HCT116 (cell line): ENCODE measurements at regions not wholly inside any gene's neighbourhood (a gene's known extent, or its start where the extent isn't known, plus 50 kb on each side); places are given as distances from the start of the nearest gene placed in this dataset.

Experiments
- ATAC-seq: fragments of 200-7000 bp; cut with Tn5 transposase; 2 replicates; pipeline ENCODE4 v1.9.1; 2020; ENCODE audit warnings: mild to moderate bottlenecking, moderate library complexity
- BruUV-seq: library from RNA; stranded (reverse); fragments of 400-500 nt; replicated peaks from 2 replicates; lab custom pipeline; 2021; lab: Mats Ljungman, UMichigan
- CTCF ChIA-PET: fragments of 300-600 bp; sonication (Branson Sonifier 250); formaldehyde crosslinking; loops from one replicate; lab custom pipeline; 2021; ENCODE audit warnings: antibody characterized with exemption; lab: Charles Lee
- POLR2A ChIA-PET: fragments of 300-600, 350-600 bp; sonication (Branson Sonifier 250); formaldehyde crosslinking; loops from one replicate; lab custom pipeline; 2021; ENCODE audit warnings: antibody characterized with exemption; lab: Charles Lee
- RAD21 ChIA-PET, 2 experiments: fragments of 300-600 bp; sonication (Branson Sonifier 250); formaldehyde crosslinking; loops; one replicate each; lab custom pipeline; 2023; ENCODE audit warnings: low total read pairs in 2 of 2; ENCODE audit not compliant: uncharacterized antibody in 2 of 2, unreplicated experiment in 2 of 2, low non-redundant PET in 1 of 2; lab: Charles Lee
- DNase-seq: peaks from one replicate; pipeline ENCODE4 v3.0.0-alpha.2; 2010; ENCODE audit warnings: low read depth, low spot score
- H2AFZ ChIP-seq: fragments of 200-600 bp; shearing (Covaris generic), sonication (generic); 2 replicates; pipeline ENCODE4 v1.6.1; 2017; ENCODE audit warnings: low read depth, mixed run types, mixed read lengths, antibody characterized with exemption, low read length; ENCODE audit not compliant: poor library complexity, severe bottlenecking
- H3K27ac ChIP-seq: 2 replicates; pipeline ENCODE4 v1.5.1; 2012; ENCODE audit warnings: low read depth, low read length
- H3K27me3 ChIP-seq: fragments of 200-600 bp; sonication (generic); 2 replicates; pipeline ENCODE4 v1.6.1; 2016; ENCODE audit warnings: mixed run types, low read length, mixed read lengths; ENCODE audit not compliant: insufficient read depth
- H3K36me3 ChIP-seq, 2 experiments: fragments of 200-500 bp in 1 of 2; fragments of 200-600 bp in 1 of 2; sonication (Bioruptor generic) in 1 of 2; sonication (generic) in 1 of 2; 2 replicates each; pipeline versions ENCODE4 v1.5.1 to v1.6.1; 2014 to 2016; ENCODE audit warnings: low read length in 2 of 2, inconsistent platforms in 1 of 2, mixed read lengths in 1 of 2, mixed run types in 1 of 2; ENCODE audit not compliant: insufficient read depth in 2 of 2, control insufficient read depth in 1 of 2
- H3K4me1 ChIP-seq, 2 experiments: fragments of 200-600 bp in 1 of 2; sonication (generic) in 1 of 2; 2 replicates each; pipeline versions ENCODE4 v1.5.1 to v1.6.1; 2012 to 2017; ENCODE audit warnings: low read length in 2 of 2, inconsistent platforms in 1 of 2, mild to moderate bottlenecking in 1 of 2, mixed read lengths in 1 of 2, mixed run types in 1 of 2, moderate library complexity in 1 of 2; ENCODE audit not compliant: insufficient read depth in 2 of 2, control insufficient read depth in 1 of 2
- H3K4me2 ChIP-seq: fragments of 200-600 bp; sonication (generic); 2 replicates; pipeline ENCODE4 v1.6.1; 2017; ENCODE audit warnings: mixed run types, low read length, mixed read lengths
- H3K4me3 ChIP-seq, 2 experiments: fragments of 200-600 bp in 1 of 2; sonication (generic) in 1 of 2; replicated peaks in 1 of 2; 2 replicates each; pipeline ENCODE4 v1.5.1; 2011 to 2016; ENCODE audit warnings: low read length in 2 of 2, control low read depth in 1 of 2, low read depth in 1 of 2, mild to moderate bottlenecking in 1 of 2, mixed read lengths in 1 of 2, mixed run types in 1 of 2
- H3K79me2 ChIP-seq: fragments of 200-600 bp; sonication (generic); 2 replicates; pipeline ENCODE4 v1.6.1; 2017; ENCODE audit warnings: mild to moderate bottlenecking, mixed run types, low read length, moderate library complexity, mixed read lengths; ENCODE audit not compliant: insufficient read depth
- H3K9ac ChIP-seq: fragments of 200-600 bp; sonication (generic); 2 replicates; pipeline ENCODE4 v1.6.1; 2016; ENCODE audit warnings: low read length, mixed read lengths
- H3K9me2 ChIP-seq: fragments of 200-600 bp; sonication (generic), shearing (Covaris generic); 2 replicates; pipeline ENCODE4 v1.6.1; 2017; ENCODE audit warnings: mixed run types, mild to moderate bottlenecking, moderate library complexity; ENCODE audit not compliant: insufficient read depth
- H3K9me3 ChIP-seq, 2 experiments: fragments of 200-500 bp in 1 of 2; fragments of 200-600 bp in 1 of 2; sonication (Bioruptor generic) in 1 of 2; sonication (generic) in 1 of 2; 2 replicates each; pipeline ENCODE4 v1.6.1; 2014 to 2017; ENCODE audit warnings: low read length in 2 of 2, mixed read lengths in 2 of 2, inconsistent platforms in 1 of 2, low read depth in 1 of 2, mild to moderate bottlenecking in 1 of 2, mixed run types in 1 of 2, moderate library complexity in 1 of 2; ENCODE audit not compliant: control insufficient read depth in 1 of 2, insufficient read depth in 1 of 2
- H4K20me1 ChIP-seq: fragments of 200-600 bp; sonication (generic), shearing (Covaris generic); 2 replicates; pipeline ENCODE4 v1.6.1; 2017; ENCODE audit warnings: mixed run types, mild to moderate bottlenecking, moderate library complexity; ENCODE audit not compliant: insufficient read depth
- CBX3 ChIP-seq: IDR thresholded peaks from 2 replicates; pipeline ENCODE4 v1.6.1; 2012; ENCODE audit warnings: low read depth
- CEBPB ChIP-seq: IDR thresholded peaks from 2 replicates; pipeline ENCODE4 v1.6.1; 2012; ENCODE audit warnings: low read depth
- EGR1 ChIP-seq: IDR thresholded peaks from 2 replicates; pipeline ENCODE4 v1.6.1; 2012; ENCODE audit warnings: low read depth
- EZH2phosphoT487 ChIP-seq: fragments of 200-600 bp; IDR thresholded peaks from 2 replicates; pipeline ENCODE4 v1.6.1; 2018; ENCODE audit warnings: antibody characterized with exemption, borderline replicate concordance
- FOSL1 ChIP-seq: IDR thresholded peaks from 2 replicates; pipeline ENCODE4 v1.6.1; 2012; ENCODE audit warnings: low read depth
- JUND ChIP-seq: IDR thresholded peaks from 2 replicates; pipeline ENCODE4 v1.6.1; 2012
- POLR2A ChIP-seq: IDR thresholded peaks from 2 replicates; pipeline ENCODE4 v1.7.0; 2011; ENCODE audit warnings: borderline replicate concordance; ENCODE audit not compliant: insufficient read depth, insufficient read length; ENCODE audit errors: extremely low read depth
- RAD21 ChIP-seq: IDR thresholded peaks from 2 replicates; pipeline ENCODE4 v1.6.1; 2012; ENCODE audit warnings: low read depth, mild to moderate bottlenecking
- SP1 ChIP-seq: IDR thresholded peaks from 2 replicates; pipeline ENCODE4 v1.6.1; 2012; ENCODE audit warnings: low read depth
- SRF ChIP-seq: IDR thresholded peaks from 2 replicates; pipeline ENCODE4 v1.6.1; 2012; ENCODE audit warnings: low read depth
- TCF7L2 ChIP-seq: IDR thresholded peaks from 2 replicates; pipeline ENCODE4 v1.7.0; 2011; ENCODE audit warnings: borderline replicate concordance, inconsistent platforms; ENCODE audit not compliant: insufficient read depth, insufficient read length; ENCODE audit errors: extremely low read depth
- YY1 ChIP-seq: IDR thresholded peaks from 2 replicates; pipeline ENCODE4 v1.6.1; 2011; ENCODE audit warnings: low read length, low read depth, moderate library complexity, mild to moderate bottlenecking; ENCODE audit not compliant: insufficient replicate concordance; ENCODE audit errors: extremely low read depth
- ZFX ChIP-seq: fragments of 450-650 bp; IDR thresholded peaks from 2 replicates; pipeline ENCODE4 v1.6.1; 2017
- ZNF274 ChIP-seq: fragments of 200-500 bp; sonication (Bioruptor generic); IDR thresholded peaks from 2 replicates; pipeline ENCODE4 v1.6.1; 2014; ENCODE audit warnings: mild to moderate bottlenecking, low read depth, low read length, inconsistent platforms
- intact Hi-C: fragments of 100-400 bp; cut with micrococcal nuclease; formaldehyde crosslinking; loops from 2 replicates; pipeline ENCODE4 v1.10.0; 2022
- TF ChIP-seq, protein P1 (sequence below): IDR thresholded peaks from 2 replicates; pipeline ENCODE4 v1.6.1; 2011; ENCODE audit warnings: mild to moderate bottlenecking, low read length, moderate library complexity; ENCODE audit not compliant: insufficient replicate concordance; ENCODE audit errors: extremely low read depth
- TF ChIP-seq, protein P2 (sequence below): IDR thresholded peaks from 2 replicates; pipeline ENCODE4 v1.6.1; 2012

DNA sequence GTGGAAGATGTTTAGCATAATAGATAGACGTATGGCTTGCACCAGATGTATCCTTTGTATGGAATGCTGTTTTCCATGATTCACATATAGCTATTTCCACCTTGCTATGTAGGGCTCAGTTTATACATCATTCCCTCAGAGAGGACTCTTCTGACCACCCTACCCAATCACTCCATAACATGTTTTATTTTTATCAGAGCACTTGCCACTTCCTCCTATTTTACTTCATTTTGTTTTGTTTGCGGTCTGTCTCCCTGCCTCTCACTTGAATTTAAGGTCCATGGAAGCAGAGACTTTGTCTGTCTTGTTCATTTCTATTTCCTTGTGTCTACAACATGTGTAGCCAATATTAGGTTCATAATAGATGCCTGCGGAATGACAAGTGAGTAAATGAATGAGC lies 266.9 kb upstream of the CITED2 start:
- no peaks in the 10 kb centered on the region for H3K27me3 ChIP-seq
- no peaks in the 10 kb centered on the region for H3K79me2 ChIP-seq
- ChIA-PET POLR2A (no interaction called here), CTCF (no interaction called here), RAD21 (no interaction called here)
- H3K9me2 ChIP-seq = 0 out of 2 replicates have a peak, but pooled peaks cover 3% of the 10 kb centered on the region
- H3K4me2 ChIP-seq = no peak overlapping the region
- H3K4me1 ChIP-seq = no peaks in the 10 kb centered on the region
- no peaks in the 10 kb centered on the region for H3K9me3 ChIP-seq
- H2AFZ ChIP-seq = no peak overlapping the region
- DNase-seq = no peak
- no peaks in the 10 kb centered on the region for H4K20me1 ChIP-seq
- H3K27ac ChIP-seq = no peak overlapping the region
- no peak for ATAC-seq
- no peaks in the 10 kb centered on the region for H3K36me3 ChIP-seq
- TF ChIP-seq, protein P1, sequence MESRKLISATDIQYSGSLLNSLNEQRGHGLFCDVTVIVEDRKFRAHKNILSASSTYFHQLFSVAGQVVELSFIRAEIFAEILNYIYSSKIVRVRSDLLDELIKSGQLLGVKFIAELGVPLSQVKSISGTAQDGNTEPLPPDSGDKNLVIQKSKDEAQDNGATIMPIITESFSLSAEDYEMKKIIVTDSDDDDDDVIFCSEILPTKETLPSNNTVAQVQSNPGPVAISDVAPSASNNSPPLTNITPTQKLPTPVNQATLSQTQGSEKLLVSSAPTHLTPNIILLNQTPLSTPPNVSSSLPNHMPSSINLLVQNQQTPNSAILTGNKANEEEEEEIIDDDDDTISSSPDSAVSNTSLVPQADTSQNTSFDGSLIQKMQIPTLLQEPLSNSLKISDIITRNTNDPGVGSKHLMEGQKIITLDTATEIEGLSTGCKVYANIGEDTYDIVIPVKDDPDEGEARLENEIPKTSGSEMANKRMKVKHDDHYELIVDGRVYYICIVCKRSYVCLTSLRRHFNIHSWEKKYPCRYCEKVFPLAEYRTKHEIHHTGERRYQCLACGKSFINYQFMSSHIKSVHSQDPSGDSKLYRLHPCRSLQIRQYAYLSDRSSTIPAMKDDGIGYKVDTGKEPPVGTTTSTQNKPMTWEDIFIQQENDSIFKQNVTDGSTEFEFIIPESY = no peak
- TF ChIP-seq JUND (no peak), YY1 (no peak), CEBPB (no peak), SP1 (no peak), EGR1 (no peak)
- intact Hi-C loops = no loop called here
- H3K4me3 ChIP-seq = no peak overlapping the region
- no TSS peak for BruUV-seq
- H3K9ac ChIP-seq = no peak overlapping the region

DNA sequence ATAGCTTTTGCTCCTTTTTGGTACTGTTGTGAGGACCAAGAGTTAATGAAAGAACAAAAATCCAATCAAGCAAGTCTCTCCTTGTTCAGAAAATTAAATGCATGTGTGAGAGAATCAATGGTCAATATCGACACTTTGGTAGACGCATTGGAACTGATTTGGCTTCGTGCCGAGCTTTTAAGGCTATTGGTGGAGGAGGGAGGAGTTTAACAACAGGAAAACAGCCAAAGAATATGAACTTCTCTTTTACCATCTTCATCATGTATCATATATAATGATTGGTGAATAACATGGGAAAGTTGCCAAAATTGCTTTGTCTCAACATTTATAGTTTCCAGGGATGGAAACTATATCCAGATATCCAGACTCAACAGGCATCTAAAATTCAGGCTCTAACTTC lies 266.5 kb upstream of the CITED2 start:
- ATAC-seq (no peak), DNase-seq (no peak)
- H3K79me2 ChIP-seq = no peaks in the 10 kb centered on the region
- no peaks in the 10 kb centered on the region for H3K36me3 ChIP-seq
- H3K9me2 ChIP-seq = 0 out of 2 replicates have a peak, but pooled peaks cover 3% of the 10 kb centered on the region
- ChIA-PET POLR2A (no interaction called here), CTCF (no interaction called here), RAD21 (no interaction called here)
- H3K27me3 ChIP-seq = no peaks in the 10 kb centered on the region
- H3K4me1 ChIP-seq = no peaks in the 10 kb centered on the region
- H2AFZ ChIP-seq = no peak overlapping the region
- no TSS peak for BruUV-seq
- H3K9ac ChIP-seq = no peak overlapping the region
- no peaks in the 10 kb centered on the region for H3K9me3 ChIP-seq
- no peak overlapping the region for H3K4me3 ChIP-seq
- no peak overlapping the region for H3K27ac ChIP-seq
- H3K4me2 ChIP-seq = no peak overlapping the region
- H4K20me1 ChIP-seq = no peaks in the 10 kb centered on the region
- intact Hi-C loops = no loop called here
- TF ChIP-seq CBX3 (no peak), FOSL1 (no peak), EGR1 (no peak), CEBPB (no peak), ZNF274 (no peak), YY1 (no peak), POLR2A (no peak), EZH2phosphoT487 (no peak), JUND (no peak), SRF (no peak), SP1 (no peak), TCF7L2 (no peak), ZFX (no peak), RAD21 (no peak)
- TF ChIP-seq, protein P2, sequence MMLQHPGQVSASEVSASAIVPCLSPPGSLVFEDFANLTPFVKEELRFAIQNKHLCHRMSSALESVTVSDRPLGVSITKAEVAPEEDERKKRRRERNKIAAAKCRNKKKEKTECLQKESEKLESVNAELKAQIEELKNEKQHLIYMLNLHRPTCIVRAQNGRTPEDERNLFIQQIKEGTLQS = no peak
